HepG2 (cell line): ENCODE measurements at regions not wholly inside any gene's neighbourhood (a gene's known extent, or its start where the extent isn't known, plus 50 kb on each side); places are given as distances from the start of the nearest gene placed in this dataset.

Experiments
- ATAC-seq: fragments of 200-7000 bp; cut with Tn5 transposase; 3 replicates; pipeline ENCODE4 v1.9.1; 2020; ENCODE audit warnings: mild to moderate bottlenecking, moderate library complexity
- BruUV-seq: library from RNA; stranded (reverse); fragments of 400-500 nt; replicated peaks from 2 replicates; lab custom pipeline; 2021; lab: Mats Ljungman, UMichigan
- CTCF ChIA-PET: fragments of 300-600 bp; formaldehyde crosslinking; extraction: SDS; loops from one replicate; lab custom pipeline; 2021; ENCODE audit warnings: low total read pairs, inconsistent platforms, low intra/inter-chr PET ratio; lab: Yijun Ruan, JAX
- POLR2A ChIA-PET: fragments of 350-600 bp; sonication (Branson Sonifier 250); formaldehyde crosslinking; loops from one replicate; lab custom pipeline; 2020; ENCODE audit warnings: antibody characterized with exemption, inconsistent platforms; lab: Yijun Ruan, JAX
- DNase-seq: peaks from one replicate; pipeline ENCODE4 v3.0.0-alpha.2; 2015; ENCODE audit warnings: low spot score
- FAIRE-seq: peaks from 3 replicates; lab custom pipeline; 2011; peaks lifted over from hg19 to GRCh38; lab: Jason Lieb, UNC
- H2AFZ ChIP-seq: one replicate; pipeline ENCODE4 v1.6.1; 2011; ENCODE audit warnings: low read length, inconsistent platforms
- H3K27ac ChIP-seq: fragments of 300-600 bp; 3 replicates; pipeline ENCODE4 v1.8.0; 2011; ENCODE audit warnings: mixed run types, mild to moderate bottlenecking, mixed read lengths, low read length, inconsistent platforms; ENCODE audit not compliant: insufficient read depth; ENCODE audit errors: extremely low read length
- H3K27me3 ChIP-seq, 2 experiments: fragments of 200-600 bp in 1 of 2; 2 replicates in 1 of 2; 3 replicates in 1 of 2; pipeline versions ENCODE4 v1.6.0 to v1.8.0; 2011; ENCODE audit warnings: low read length in 2 of 2, mild to moderate bottlenecking in 2 of 2, moderate library complexity in 2 of 2, inconsistent platforms in 1 of 2; ENCODE audit not compliant: insufficient read depth in 2 of 2, control insufficient read depth in 1 of 2
- H3K36me3 ChIP-seq, 2 experiments: fragments of 200-600 bp in 1 of 2; replicated peaks in 1 of 2; 2 replicates in 1 of 2; 3 replicates in 1 of 2; pipeline versions ENCODE4 v1.5.1 to v1.8.0; 2011; ENCODE audit warnings: low read length in 2 of 2, inconsistent platforms in 1 of 2; ENCODE audit not compliant: insufficient read depth in 2 of 2, control insufficient read depth in 1 of 2
- H3K4me1 ChIP-seq: 2 replicates; pipeline ENCODE4 v1.5.1; 2012; ENCODE audit warnings: low read length, inconsistent platforms; ENCODE audit not compliant: insufficient read depth
- H3K4me2 ChIP-seq: 2 replicates; pipeline ENCODE4 v1.6.0; 2011; ENCODE audit warnings: low read depth, low read length, inconsistent platforms
- H3K4me3 ChIP-seq, 3 experiments: fragments of 200-600 bp in 1 of 3; sonication (generic), shearing (Covaris generic) in 1 of 3; replicated peaks in 1 of 3; 2 replicates each; pipeline ENCODE4 v1.5.1; 2011 to 2016; ENCODE audit warnings: low read length in 3 of 3, inconsistent platforms in 2 of 3, low read depth in 2 of 3, mild to moderate bottlenecking in 2 of 3, control low read depth in 1 of 3, mixed read lengths in 1 of 3; ENCODE audit not compliant: insufficient read depth in 1 of 3
- H3K79me2 ChIP-seq: one replicate; pipeline ENCODE4 v1.6.1; 2011; ENCODE audit warnings: low read length, inconsistent platforms; ENCODE audit not compliant: insufficient read depth
- H3K9ac ChIP-seq: 2 replicates; pipeline ENCODE4 v1.6.0; 2011; ENCODE audit warnings: mild to moderate bottlenecking, low read depth, low read length, inconsistent platforms; ENCODE audit not compliant: insufficient read depth
- H3K9me3 ChIP-seq: 2 replicates; pipeline ENCODE4 v1.5.1; 2012; ENCODE audit warnings: mild to moderate bottlenecking, low read length
- H4K20me1 ChIP-seq: 2 replicates; pipeline ENCODE4 v1.6.0; 2011; ENCODE audit warnings: inconsistent platforms, mild to moderate bottlenecking, low read length, moderate library complexity; ENCODE audit not compliant: insufficient read depth
- ATF7 ChIP-seq, 2 experiments: fragments of 450-650 bp in 1 of 2; sonication (generic) in 1 of 2; formaldehyde crosslinking in 1 of 2; IDR thresholded peaks; 2 replicates each; pipeline versions ENCODE4 v1.4.0 to v1.6.1; 2016 to 2020; ENCODE audit warnings: antibody characterized with exemption in 1 of 2, mild to moderate bottlenecking in 1 of 2, missing genetic modification reagents in 1 of 2
- FOSL1 ChIP-seq: sonication (generic); formaldehyde crosslinking; IDR thresholded peaks from 2 replicates; pipeline ENCODE4 v1.9.0; 2021; ENCODE audit warnings: missing genetic modification reagents, borderline replicate concordance
- FOXM1 ChIP-seq: sonication (generic); formaldehyde crosslinking; IDR thresholded peaks from 2 replicates; pipeline ENCODE4 v1.5.0; 2020; ENCODE audit warnings: missing genetic modification reagents
- HCFC1 ChIP-seq: fragments of 150-350 bp; IDR thresholded peaks from 2 replicates; pipeline ENCODE4 v1.6.1; 2014; ENCODE audit warnings: low read depth, low read length
- IRX3 ChIP-seq: sonication (generic); formaldehyde crosslinking; IDR thresholded peaks from 2 replicates; pipeline ENCODE4 v1.8.1; 2023; ENCODE audit warnings: mild to moderate bottlenecking, low read depth, missing genetic modification reagents, borderline replicate concordance
- KDM4B ChIP-seq: sonication (generic); formaldehyde crosslinking; IDR thresholded peaks from 2 replicates; pipeline ENCODE4 v1.4.0; 2020; ENCODE audit warnings: missing genetic modification reagents
- KLF15 ChIP-seq: sonication (generic); formaldehyde crosslinking; IDR thresholded peaks from 2 replicates; pipeline ENCODE4 v1.8.1; 2023; ENCODE audit warnings: borderline replicate concordance, mild to moderate bottlenecking, inconsistent platforms, missing genetic modification reagents, mixed read lengths
- MATR3 ChIP-seq: sonication (generic); formaldehyde crosslinking; IDR thresholded peaks from 2 replicates; pipeline ENCODE4 v1.4.0; 2020; ENCODE audit warnings: missing genetic modification reagents
- MBD4 ChIP-seq: IDR thresholded peaks from 2 replicates; pipeline ENCODE4 v1.6.1; 2012; ENCODE audit warnings: low read length, inconsistent platforms, borderline replicate concordance
- MED1 ChIP-seq: sonication (generic); formaldehyde crosslinking; IDR thresholded peaks from 2 replicates; pipeline ENCODE4 v1.4.0; 2020; ENCODE audit warnings: missing genetic modification reagents
- MXI1 ChIP-seq: IDR thresholded peaks from 3 replicates; pipeline ENCODE4 v1.6.1; 2012; ENCODE audit warnings: low read depth, low read length, inconsistent platforms, borderline replicate concordance
- PHF21A ChIP-seq: sonication (generic); formaldehyde crosslinking; IDR thresholded peaks from 2 replicates; pipeline ENCODE4 v1.5.0; 2020; ENCODE audit warnings: mild to moderate bottlenecking, missing genetic modification reagents
- PPARG ChIP-seq: conservative IDR thresholded peaks from 2 replicates; pipeline ENCODE4 v1.6.1; 2016; ENCODE audit warnings: missing biosample characterization, missing genetic modification reagents
- RFX5 ChIP-seq: IDR thresholded peaks from 2 replicates; pipeline ENCODE4 v1.6.1; 2011; ENCODE audit warnings: low read depth, low read length, improper control_type of control experiment
- ZNF263 ChIP-seq: sonication (generic); formaldehyde crosslinking; IDR thresholded peaks from 2 replicates; pipeline ENCODE4 v1.4.0; 2020; ENCODE audit warnings: missing genetic modification reagents
- ZNF367 ChIP-seq: sonication (generic); formaldehyde crosslinking; IDR thresholded peaks from 2 replicates; pipeline ENCODE4 v1.4.0; 2020; ENCODE audit warnings: missing genetic modification reagents, borderline replicate concordance
- ZNF605 ChIP-seq: sonication (generic); formaldehyde crosslinking; IDR thresholded peaks from 2 replicates; pipeline ENCODE4 v1.8.0; 2022; ENCODE audit warnings: mild to moderate bottlenecking, missing genetic modification reagents
- ZNF614 ChIP-seq: IDR thresholded peaks from 2 replicates; pipeline ENCODE4 v1.6.1; 2018; ENCODE audit warnings: missing biosample characterization, missing genetic modification reagents, inconsistent platforms, borderline replicate concordance
- ZNF782 ChIP-seq: sonication (generic); formaldehyde crosslinking; IDR thresholded peaks from 2 replicates; pipeline ENCODE4 v1.4.0; 2020; ENCODE audit warnings: missing genetic modification reagents, mild to moderate bottlenecking, borderline replicate concordance
- ZSCAN30 ChIP-seq: sonication (generic); formaldehyde crosslinking; IDR thresholded peaks from 2 replicates; pipeline ENCODE4 v1.5.0; 2020; ENCODE audit warnings: mild to moderate bottlenecking, missing genetic modification reagents
- WGBS: methylation state at CpG from one replicate; pipeline ENCODE4 v1.1.6; 2017; ENCODE audit warnings: low lambda C conversion rate; 5-methylcytosine and 5-hydroxymethylcytosine counted together
- in situ Hi-C: cut with HindIII; loops from 2 replicates; pipeline ENCODE4 v1.10.0; 2017; ENCODE audit warnings: low pct_unique_long_range_greater_than_20kb; ENCODE audit not compliant: extremely low pct_ligation_motif_present
- intact Hi-C: fragments of 100-400 bp; cut with micrococcal nuclease; formaldehyde crosslinking; loops from one replicate; pipeline ENCODE4 v1.10.0; 2022; ENCODE audit not compliant: unreplicated experiment
- TF ChIP-seq, protein P1 (sequence below): sonication (generic); formaldehyde crosslinking; IDR thresholded peaks from 2 replicates; pipeline ENCODE4 v1.4.0; 2020; ENCODE audit warnings: missing genetic modification reagents

DNA sequence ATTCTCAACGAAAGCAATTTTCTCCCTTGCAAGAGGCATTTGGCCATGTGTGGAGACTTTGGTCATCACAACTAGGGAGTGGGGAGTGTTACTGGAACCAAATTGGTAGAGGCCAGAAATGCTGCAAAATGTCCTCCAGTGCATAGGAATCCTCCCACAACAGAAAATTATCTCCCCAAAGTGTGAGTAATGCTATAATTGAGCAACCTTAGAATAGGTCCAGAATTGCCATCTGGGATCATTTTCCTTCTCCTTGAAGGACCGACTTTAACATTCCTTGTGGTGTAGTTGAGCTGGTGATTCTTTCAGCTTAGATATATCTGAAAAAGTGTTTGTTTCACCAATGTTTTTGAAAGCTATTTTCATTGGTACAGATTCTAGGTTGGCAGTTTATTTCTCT, 111.2 kb upstream of the SMIM21 start:
- no peak for TF ChIP-seq IRX3 (CRISPR knock-in tag)
- TF ChIP-seq ZNF605 = no peak
- POLR2A ChIA-PET = no interaction called here
- Histone ChIP-seq H3K4me1 (no peaks in the 10 kb centered on the region), H3K36me3 (no peaks in the 10 kb centered on the region), H3K27me3 (0 out of 5 replicates have a peak, but pooled peaks cover 0 to under 1% of the 10 kb centered on the region in 2 experiments), H3K4me3 (no peak overlapping the region), H3K9ac (no peak overlapping the region), H3K79me2 (no peaks in the 10 kb centered on the region), H4K20me1 (no peaks in the 10 kb centered on the region), H3K27ac (no peak overlapping the region), H3K4me2 (no peak overlapping the region), H3K9me3 (no peaks in the 10 kb centered on the region), H2AFZ (no peak overlapping the region)
- BruUV-seq = no TSS peak
- in situ Hi-C loops (no loop called here), intact Hi-C loops (no loop called here)
- no peak for DNase-seq
- 0% methylated on average over 2 of the region's 2 CpGs for WGBS
- FAIRE-seq = no peak
- no peak for ATAC-seq
- CTCF ChIA-PET = no interaction called here

DNA sequence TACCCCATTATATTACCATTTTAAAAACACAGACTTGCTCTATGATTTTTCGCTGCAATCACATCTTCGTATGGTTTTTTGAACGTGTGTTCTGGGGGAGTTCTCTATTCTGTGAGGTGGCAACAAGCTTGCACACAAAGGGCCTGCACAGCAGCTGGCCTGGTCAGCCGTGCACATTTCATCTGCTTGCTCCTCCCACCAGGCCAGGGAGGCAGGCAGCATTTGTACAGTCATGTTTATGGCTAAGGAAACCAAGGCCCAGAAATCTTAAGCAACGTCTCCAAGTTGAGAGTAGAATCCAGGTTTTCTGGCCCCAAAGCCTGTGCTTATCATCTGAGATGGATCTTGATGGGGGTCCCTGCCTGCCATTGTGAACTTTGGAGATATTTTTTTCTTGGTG, 106.4 kb upstream of the SMIM21 start:
- in situ Hi-C loops (no loop called here), intact Hi-C loops (no loop called here)
- Histone ChIP-seq H3K4me1 (no peaks in the 10 kb centered on the region), H3K27me3 (peaks cover 1 to 9% of the 10 kb centered on the region in 2 experiments; a peak in 1 of 5 replicates), H3K79me2 (no peaks in the 10 kb centered on the region), H3K4me2 (no peak overlapping the region), H4K20me1 (no peaks in the 10 kb centered on the region), H3K4me3 (no peak overlapping the region), H3K9ac (no peak overlapping the region), H3K9me3 (no peaks in the 10 kb centered on the region), H2AFZ (no peak overlapping the region), H3K27ac (no peak overlapping the region), H3K36me3 (no peaks in the 10 kb centered on the region)
- no peak for ATAC-seq
- no TSS peak for BruUV-seq
- DNase-seq = no peak
- ChIA-PET CTCF (no interaction called here), POLR2A (no interaction called here)
- no peak for FAIRE-seq
- WGBS = 36% methylated on average over 5 of the region's 5 CpGs
- no peak for TF ChIP-seq MATR3
- TF ChIP-seq PHF21A (CRISPR knock-in tag) = no peak
- TF ChIP-seq MXI1 = no peak
- TF ChIP-seq ZNF782 (CRISPR knock-in tag) = no peak
- TF ChIP-seq FOSL1 (CRISPR knock-in tag) = no peak
- no peak for TF ChIP-seq HCFC1
- TF ChIP-seq MED1 (CRISPR knock-in tag) = no peak
- TF ChIP-seq MBD4 = no peak
- no peak for TF ChIP-seq ZNF614 (CRISPR knock-in tag)
- TF ChIP-seq ZSCAN30 (CRISPR knock-in tag) = no peak
- TF ChIP-seq RFX5 = no peak
- TF ChIP-seq ATF7 (IDR thresholded peaks at IDR 0.05) = no peak
- TF ChIP-seq ATF7 (CRISPR knock-in tag; IDR thresholded peaks at IDR 0.05) = no peak
- no peak for TF ChIP-seq KLF15 (CRISPR knock-in tag)
- no peak for TF ChIP-seq ZNF263 (CRISPR knock-in tag)
- no peak for TF ChIP-seq PPARG (CRISPR knock-in tag)
- TF ChIP-seq FOXM1 (CRISPR knock-in tag) = no peak
- TF ChIP-seq ZNF367 (CRISPR knock-in tag) = no peak
- TF ChIP-seq KDM4B (CRISPR knock-in tag) = no peak
- TF ChIP-seq, protein P1, sequence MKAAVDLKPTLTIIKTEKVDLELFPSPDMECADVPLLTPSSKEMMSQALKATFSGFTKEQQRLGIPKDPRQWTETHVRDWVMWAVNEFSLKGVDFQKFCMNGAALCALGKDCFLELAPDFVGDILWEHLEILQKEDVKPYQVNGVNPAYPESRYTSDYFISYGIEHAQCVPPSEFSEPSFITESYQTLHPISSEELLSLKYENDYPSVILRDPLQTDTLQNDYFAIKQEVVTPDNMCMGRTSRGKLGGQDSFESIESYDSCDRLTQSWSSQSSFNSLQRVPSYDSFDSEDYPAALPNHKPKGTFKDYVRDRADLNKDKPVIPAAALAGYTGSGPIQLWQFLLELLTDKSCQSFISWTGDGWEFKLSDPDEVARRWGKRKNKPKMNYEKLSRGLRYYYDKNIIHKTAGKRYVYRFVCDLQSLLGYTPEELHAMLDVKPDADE (CRISPR knock-in tag) = no peak
